ENCODE measurements at regions not wholly inside any gene's neighbourhood (a gene's known extent, or its start where the extent isn't known, plus 50 kb on each side); places are given as distances from the start of the nearest gene placed in this dataset.

GRCh38 chr6:143596866-143597265 lies 80.9 kb upstream of the PHACTR2 start:
- H3K4me3 ChIP-seq (ENCODE audit: low read depth, low read length), result no peak overlapping the region
- peak; percentile 89 for DNase-seq (ENCODE audit: low read depth)

GRCh38 chr6:143595251-143596036 lies 82.3 kb upstream of the PHACTR2 start:
- no peak overlapping the region for H3K4me3 ChIP-seq (ENCODE audit: low read depth, low read length)
- DNase-seq (ENCODE audit: low read depth), result no peak

- H3K4me3 ChIP-seq (ENCODE audit: low read depth, low read length), result no peak overlapping the region
- DNase-seq (ENCODE audit: low read depth), result no peak
These were observed 83.1 kb upstream of the PHACTR2 start for GRCh38 chr6:143594647-143595046.

GRCh38 chr6:143592335-143592734 lies 80.8 kb upstream of the FUCA2 start:
- no peak overlapping the region for H3K4me3 ChIP-seq (ENCODE audit: low read depth, low read length)
- DNase-seq (ENCODE audit: low read depth), result no peak

- no peak overlapping the region for H3K4me3 ChIP-seq (ENCODE audit: low read depth, low read length)
- no peak for DNase-seq (ENCODE audit: low read depth)
These were observed 79.9 kb upstream of the FUCA2 start for GRCh38 chr6:143591441-143591840.

GRCh38 chr6:143589162-143589561 lies 77.6 kb upstream of the FUCA2 start:
- no peak for DNase-seq (ENCODE audit: low read depth)
- H3K4me3 ChIP-seq (ENCODE audit: low read depth, low read length), result no peak overlapping the region

- H3K4me3 ChIP-seq (ENCODE audit: low read depth, low read length), result no peak overlapping the region
- DNase-seq (ENCODE audit: low read depth), result no peak
These were observed 75.0 kb upstream of the FUCA2 start for GRCh38 chr6:143586557-143586956.

- no peak for DNase-seq (ENCODE audit: low read depth)
- no peak overlapping the region for H3K4me3 ChIP-seq (ENCODE audit: low read depth, low read length)
These were observed 74.2 kb upstream of the FUCA2 start for GRCh38 chr6:143585716-143586115.

GRCh38 chr6:143585241-143585640 lies 73.7 kb upstream of the FUCA2 start:
- no peak for DNase-seq (ENCODE audit: low read depth)
- H3K4me3 ChIP-seq (ENCODE audit: low read depth, low read length), result no peak overlapping the region

GRCh38 chr6:143583542-143584327 lies 72.2 kb upstream of the FUCA2 start:
- H3K4me3 ChIP-seq (ENCODE audit: low read depth, low read length), result no peak overlapping the region
- peak; percentile 84 for DNase-seq (ENCODE audit: low read depth)

- DNase-seq (ENCODE audit: low read depth), result peak; percentile 58
- H3K4me3 ChIP-seq (ENCODE audit: low read depth, low read length), result no peak overlapping the region
These were observed 70.4 kb upstream of the FUCA2 start for GRCh38 chr6:143581835-143582480.

- DNase-seq (ENCODE audit: low read depth), result peak; percentile 78
These were observed 68.2 kb upstream of the FUCA2 start for GRCh38 chr6:143579703-143580102.

GRCh38 chr6:143578054-143578453 lies 66.5 kb upstream of the FUCA2 start:
- DNase-seq (ENCODE audit: low read depth), result no peak
- no peak overlapping the region for H3K4me3 ChIP-seq (ENCODE audit: low read depth, low read length)

More at GRCh38 chr6:143579703-143580102, 68.2 kb upstream of the FUCA2 start:
- no peak overlapping the region for H3K4me3 ChIP-seq (ENCODE audit: low read depth, low read length)

GRCh38 chr6:143575901-143576426 lies 64.4 kb upstream of the FUCA2 start:
- no peak overlapping the region for H3K4me3 ChIP-seq (ENCODE audit: low read depth, low read length)
- no peak for DNase-seq (ENCODE audit: low read depth)

- H3K4me3 ChIP-seq (ENCODE audit: low read depth, low read length), result no peak overlapping the region
These were observed 63.9 kb upstream of the FUCA2 start for GRCh38 chr6:143575440-143575839.

GRCh38 chr6:143570147-143570853 lies 58.8 kb upstream of the FUCA2 start:
- no peak overlapping the region for H3K4me3 ChIP-seq (ENCODE audit: low read depth, low read length)
- no peak for DNase-seq (ENCODE audit: low read depth)

More at GRCh38 chr6:143575440-143575839, 63.9 kb upstream of the FUCA2 start:
- peak; percentile 53 for DNase-seq (ENCODE audit: low read depth)

GRCh38 chr6:143569040-143569439 lies 57.5 kb upstream of the FUCA2 start:
- H3K4me3 ChIP-seq (ENCODE audit: low read depth, low read length), result no peak overlapping the region
- no peak for DNase-seq (ENCODE audit: low read depth)

- DNase-seq (ENCODE audit: low read depth), result no peak
- no peak overlapping the region for H3K4me3 ChIP-seq (ENCODE audit: low read depth, low read length)
These were observed 53.0 kb upstream of the FUCA2 start for GRCh38 chr6:143564484-143565017.

- DNase-seq (ENCODE audit: low read depth), result no peak
- no peak overlapping the region for H3K4me3 ChIP-seq (ENCODE audit: low read depth, low read length)
These were observed 50.6 kb upstream of the FUCA2 start for GRCh38 chr6:143562143-143562542.
